ENCODE measurements at regions not wholly inside any gene's neighbourhood (a gene's known extent, or its start where the extent isn't known, plus 50 kb on each side); places are given as distances from the start of the nearest gene placed in this dataset.

DNA sequence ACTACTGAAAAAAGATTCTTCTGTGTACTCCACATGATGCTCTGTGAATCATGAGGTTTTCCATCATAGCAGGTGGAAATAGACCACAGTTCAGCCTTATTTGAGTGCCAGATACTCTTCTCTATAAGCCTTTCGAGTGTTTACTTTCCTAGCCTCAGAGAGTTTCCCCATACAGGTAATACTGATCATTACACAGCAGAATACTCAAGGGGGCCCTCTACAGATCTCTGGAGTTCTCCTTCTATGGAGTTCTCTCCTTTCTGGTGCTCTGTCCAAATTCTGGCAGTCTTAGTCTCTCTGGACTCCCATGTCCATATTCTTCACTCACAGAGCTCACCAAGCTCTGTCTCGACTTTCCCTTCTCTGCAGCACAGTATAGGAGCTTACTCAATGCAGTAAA lies 175.7 kb upstream of the CARD18 start:
- Mint-ChIP-seq H3K9me3 (no peaks in the 10 kb centered on the region), H3K27me3 (no peaks in the 10 kb centered on the region), H3K4me3 (no peak overlapping the region), H3K27ac (no peak overlapping the region), H3K4me1 (no peaks in the 10 kb centered on the region), H3K36me3 (no peaks in the 10 kb centered on the region)
- ATAC-seq = no peak

DNA sequence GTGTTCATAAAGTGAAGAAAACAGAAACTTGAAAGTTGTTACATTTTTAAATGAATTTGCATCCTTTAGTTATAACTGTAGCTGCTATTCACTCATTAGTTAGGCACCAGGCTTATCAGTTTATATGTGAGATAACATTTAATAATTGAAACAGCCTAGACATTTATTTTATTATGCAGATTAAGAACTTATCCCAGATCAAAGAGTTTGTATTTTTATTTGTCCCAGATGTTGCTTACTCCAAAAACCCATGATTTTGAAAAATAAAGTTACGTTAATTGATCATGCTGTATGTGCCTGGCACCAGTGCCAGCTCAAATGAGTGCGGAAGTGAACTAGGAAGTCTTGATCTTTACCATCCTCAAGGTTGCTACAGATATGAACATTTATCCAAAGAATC lies 172.7 kb upstream of the CARD18 start:
- no peak overlapping the region for H3K27ac Mint-ChIP-seq
- ATAC-seq = no peak
- no peak overlapping the region for H3K4me3 Mint-ChIP-seq
- no peaks in the 10 kb centered on the region for H3K9me3 Mint-ChIP-seq
- no peaks in the 10 kb centered on the region for H3K36me3 Mint-ChIP-seq
- H3K4me1 Mint-ChIP-seq = no peaks in the 10 kb centered on the region
- H3K27me3 Mint-ChIP-seq = no peaks in the 10 kb centered on the region

DNA sequence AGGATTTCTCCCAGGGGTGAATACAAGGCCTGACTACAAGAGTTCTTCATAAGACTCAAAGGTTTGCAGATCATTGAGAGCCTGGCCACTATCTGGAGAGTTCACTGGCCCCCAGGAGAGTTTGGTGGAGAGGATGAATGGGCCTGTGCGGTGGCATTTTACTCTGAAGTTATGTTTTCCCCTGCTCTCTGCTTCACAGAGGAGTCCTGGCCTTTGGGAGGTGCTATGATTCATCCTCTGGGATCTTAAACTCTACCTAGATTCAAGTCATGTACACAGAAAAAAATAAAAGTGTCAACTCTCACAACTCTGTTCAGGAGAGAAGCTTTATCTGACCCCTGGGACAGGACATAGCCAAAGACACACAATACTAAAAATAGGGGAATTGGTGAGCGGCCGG lies 159.1 kb upstream of the CARD18 start:
- Mint-ChIP-seq H3K4me1 (no peaks in the 10 kb centered on the region), H3K36me3 (no peaks in the 10 kb centered on the region), H3K27me3 (no peaks in the 10 kb centered on the region), H3K4me3 (no peak overlapping the region), H3K9me3 (peaks cover 2% of the 10 kb centered on the region), H3K27ac (no peak overlapping the region)
- ATAC-seq = no peak

DNA sequence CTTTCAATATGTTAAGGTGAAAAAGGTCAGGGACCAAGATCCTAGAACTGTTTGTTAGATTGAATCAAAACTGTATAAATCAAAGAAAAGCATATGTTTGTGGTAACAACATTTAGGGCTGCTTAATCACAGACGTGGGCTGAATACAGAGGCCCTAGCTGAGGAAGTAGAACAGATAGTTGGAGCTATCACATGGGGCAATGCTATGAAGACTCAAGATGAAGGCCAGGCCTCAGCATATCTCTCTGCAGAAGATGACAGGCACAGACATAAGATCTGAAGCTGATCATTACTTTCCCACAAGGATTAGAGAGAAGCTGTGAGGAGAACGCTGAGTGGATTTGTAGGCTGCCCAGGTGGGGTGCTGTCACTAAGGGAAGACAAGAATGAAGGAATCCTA lies 158.6 kb upstream of the CARD18 start:
- H3K4me3 Mint-ChIP-seq = no peak overlapping the region
- H3K9me3 Mint-ChIP-seq = peaks cover 2% of the 10 kb centered on the region
- no peaks in the 10 kb centered on the region for H3K4me1 Mint-ChIP-seq
- H3K27ac Mint-ChIP-seq = no peak overlapping the region
- no peaks in the 10 kb centered on the region for H3K36me3 Mint-ChIP-seq
- ATAC-seq = no peak
- H3K27me3 Mint-ChIP-seq = no peaks in the 10 kb centered on the region

DNA sequence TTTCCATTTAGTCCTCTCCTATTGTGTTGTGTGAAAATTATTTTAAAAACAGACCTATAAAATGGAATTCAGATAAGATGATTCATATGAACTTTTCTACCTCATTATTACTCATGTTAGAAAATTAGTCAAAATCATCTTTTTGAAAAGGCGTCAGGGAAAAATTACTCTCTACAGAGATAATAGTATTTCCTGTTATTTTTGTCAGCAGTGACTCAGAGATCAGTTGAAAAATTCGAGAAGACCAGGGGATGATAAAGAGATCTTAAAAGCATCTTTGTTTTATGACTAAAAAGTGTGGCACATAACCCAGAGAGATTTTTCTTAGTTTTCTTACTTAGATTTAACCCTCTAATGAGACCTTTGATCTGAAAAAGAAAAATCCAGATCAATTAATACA lies 157.9 kb upstream of the CARD18 start:
- H3K36me3 Mint-ChIP-seq = no peaks in the 10 kb centered on the region
- no peak for ATAC-seq
- H3K4me1 Mint-ChIP-seq = no peaks in the 10 kb centered on the region
- H3K9me3 Mint-ChIP-seq = peaks cover 2% of the 10 kb centered on the region
- H3K27me3 Mint-ChIP-seq = no peaks in the 10 kb centered on the region
- no peak overlapping the region for H3K4me3 Mint-ChIP-seq
- H3K27ac Mint-ChIP-seq = no peak overlapping the region

DNA sequence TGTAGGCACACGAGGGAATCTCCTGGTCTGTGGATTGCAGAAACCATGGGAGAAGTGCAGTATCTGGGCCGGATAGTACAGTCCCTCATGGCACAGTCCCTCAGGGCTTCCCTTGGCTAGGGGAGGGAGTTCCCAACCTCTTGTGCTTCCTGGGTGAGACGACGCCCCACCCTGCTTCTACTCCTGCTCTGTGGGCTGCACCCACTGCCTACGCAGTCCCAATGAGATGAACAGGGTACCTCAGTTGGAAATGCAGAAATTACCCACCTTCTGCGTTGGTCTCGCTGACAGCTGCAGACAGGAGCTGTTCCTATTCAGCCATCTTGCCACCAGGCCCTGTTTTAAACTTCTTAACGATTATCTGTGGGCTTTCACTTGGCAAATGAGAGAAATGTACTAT lies 157.2 kb upstream of the CARD18 start:
- Mint-ChIP-seq H3K9me3 (peaks cover 2% of the 10 kb centered on the region), H3K27ac (no peak overlapping the region), H3K4me3 (no peak overlapping the region), H3K36me3 (no peaks in the 10 kb centered on the region), H3K4me1 (no peaks in the 10 kb centered on the region), H3K27me3 (no peaks in the 10 kb centered on the region)
- ATAC-seq = no peak

DNA sequence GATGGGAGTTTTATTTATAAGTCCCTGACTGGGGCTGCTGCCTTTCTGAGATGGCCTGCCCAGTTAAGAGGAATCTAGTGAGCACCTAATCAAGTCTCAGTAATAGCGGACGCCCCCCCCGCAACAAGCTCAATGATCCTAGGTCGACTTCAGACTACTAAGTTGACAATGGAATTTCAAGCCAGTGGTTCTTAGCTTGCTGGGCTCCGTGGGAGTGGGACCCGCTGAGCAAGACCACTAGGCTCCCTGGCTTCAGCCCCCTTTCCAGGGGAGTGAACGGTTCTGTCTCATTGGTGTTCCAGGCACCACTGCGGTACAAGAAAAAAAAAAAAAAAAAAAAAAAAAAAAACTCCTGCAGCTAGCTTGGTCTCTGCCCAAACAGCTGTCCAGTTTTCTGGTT lies 156.8 kb upstream of the CARD18 start:
- H3K36me3 Mint-ChIP-seq = no peaks in the 10 kb centered on the region
- H3K27ac Mint-ChIP-seq = no peak overlapping the region
- ATAC-seq = no peak
- H3K4me3 Mint-ChIP-seq = no peak overlapping the region
- no peaks in the 10 kb centered on the region for H3K27me3 Mint-ChIP-seq
- no peaks in the 10 kb centered on the region for H3K4me1 Mint-ChIP-seq
- H3K9me3 Mint-ChIP-seq = peaks cover 2% of the 10 kb centered on the region

DNA sequence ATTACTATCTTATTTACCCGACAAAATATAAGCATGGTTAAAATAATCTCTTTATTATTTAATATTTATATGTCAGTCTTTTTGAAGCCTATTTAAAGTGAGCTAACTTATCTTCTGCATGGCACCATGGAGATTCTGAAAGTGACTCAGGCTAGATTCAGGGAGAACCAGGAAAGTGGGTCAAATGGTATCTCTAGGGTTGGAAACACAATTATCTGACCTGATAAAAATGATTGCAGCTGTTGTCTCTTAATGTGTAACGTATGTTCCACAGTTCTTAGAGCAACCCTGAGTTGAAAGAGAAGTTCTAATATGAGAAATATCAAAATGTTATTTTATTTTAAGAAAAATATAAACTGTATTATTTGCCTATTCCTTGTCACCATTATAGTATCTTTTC lies 143.1 kb upstream of the CARD18 start:
- no peaks in the 10 kb centered on the region for H3K36me3 Mint-ChIP-seq
- H3K9me3 Mint-ChIP-seq = peaks cover 3% of the 10 kb centered on the region
- no peak for ATAC-seq
- H3K4me1 Mint-ChIP-seq = no peaks in the 10 kb centered on the region
- H3K4me3 Mint-ChIP-seq = no peak overlapping the region
- peaks cover 10% of the 10 kb centered on the region for H3K27me3 Mint-ChIP-seq
- H3K27ac Mint-ChIP-seq = no peak overlapping the region

DNA sequence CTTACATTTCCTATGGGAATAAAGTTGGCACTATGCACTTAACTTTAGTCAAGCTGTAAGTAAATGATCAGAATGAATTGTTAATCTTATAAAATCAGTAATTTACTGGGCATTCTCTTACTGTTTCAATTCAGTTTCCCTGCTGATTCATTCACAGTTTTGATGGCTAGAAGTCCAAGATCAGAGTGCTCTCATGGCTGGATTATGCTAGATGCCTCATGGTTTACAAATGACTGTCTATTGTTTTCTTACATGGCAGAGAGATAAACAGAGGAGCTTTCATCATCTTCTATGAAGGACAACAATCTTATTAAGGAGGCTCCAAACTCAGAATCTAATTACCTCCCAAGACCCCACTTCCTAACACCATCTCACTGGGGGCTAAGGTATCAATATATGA lies 135.1 kb upstream of the CARD18 start:
- Mint-ChIP-seq H3K9me3 (peaks cover 3% of the 10 kb centered on the region), H3K4me1 (no peaks in the 10 kb centered on the region), H3K27me3 (no peaks in the 10 kb centered on the region), H3K36me3 (no peaks in the 10 kb centered on the region), H3K27ac (no peak overlapping the region), H3K4me3 (no peak overlapping the region)
- no peak for ATAC-seq

DNA sequence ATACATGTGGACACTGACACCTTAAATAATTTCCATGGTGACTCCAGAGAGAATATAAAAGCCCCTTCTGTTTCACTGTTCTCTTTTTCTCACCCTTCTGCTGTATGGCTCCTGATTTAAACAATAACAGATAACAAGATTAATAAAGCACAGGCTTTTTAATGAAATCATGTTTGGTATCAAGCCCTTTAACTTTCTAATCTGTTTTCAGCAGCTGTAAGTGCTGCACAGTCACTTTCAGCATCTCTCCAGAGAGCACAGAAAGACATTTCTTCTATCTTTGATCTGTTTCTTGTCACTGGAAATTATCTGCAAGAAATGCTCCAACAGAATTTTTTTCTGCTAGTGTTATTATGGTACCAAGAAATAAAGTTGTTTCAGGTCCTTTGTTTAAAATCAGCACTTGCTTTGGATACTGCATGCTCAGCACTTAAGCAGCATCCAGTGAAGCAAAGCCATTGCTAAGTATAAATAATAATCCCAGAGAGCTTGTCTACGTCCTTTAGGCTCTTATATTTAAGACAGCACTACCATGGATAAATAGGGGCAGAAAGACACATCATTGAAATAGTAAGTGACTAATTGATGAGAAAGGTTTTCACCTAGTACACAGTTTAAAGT lies 134.2 kb upstream of the CARD18 start:
- Mint-ChIP-seq H3K4me3 (no peak overlapping the region), H3K36me3 (no peaks in the 10 kb centered on the region), H3K27ac (no peak overlapping the region), H3K9me3 (peaks cover 3% of the 10 kb centered on the region), H3K4me1 (no peaks in the 10 kb centered on the region), H3K27me3 (no peaks in the 10 kb centered on the region)
- no peak for ATAC-seq

DNA sequence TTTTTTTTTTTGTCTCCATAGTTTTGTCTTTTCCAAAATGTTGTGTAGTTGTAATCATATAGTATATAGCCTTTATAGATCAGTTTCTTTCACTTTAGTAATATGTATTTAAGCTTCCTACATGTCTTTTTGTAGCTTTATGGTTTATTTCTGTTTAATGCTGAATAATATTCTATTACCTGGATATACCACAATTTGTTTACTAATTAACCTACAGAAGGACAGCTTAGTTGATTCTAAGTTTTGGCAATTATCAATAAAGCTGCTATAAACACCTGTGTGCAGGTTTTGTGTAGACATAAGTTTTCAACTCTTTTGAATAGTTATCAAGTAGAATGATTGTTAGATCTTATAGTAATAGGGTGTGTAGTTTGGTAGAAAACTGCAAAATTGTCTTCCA lies 130.3 kb upstream of the CARD18 start:
- no peaks in the 10 kb centered on the region for H3K27me3 Mint-ChIP-seq
- H3K9me3 Mint-ChIP-seq = peaks cover 3% of the 10 kb centered on the region
- no peak overlapping the region for H3K27ac Mint-ChIP-seq
- ATAC-seq = no peak
- no peaks in the 10 kb centered on the region for H3K36me3 Mint-ChIP-seq
- no peak overlapping the region for H3K4me3 Mint-ChIP-seq
- no peaks in the 10 kb centered on the region for H3K4me1 Mint-ChIP-seq

DNA sequence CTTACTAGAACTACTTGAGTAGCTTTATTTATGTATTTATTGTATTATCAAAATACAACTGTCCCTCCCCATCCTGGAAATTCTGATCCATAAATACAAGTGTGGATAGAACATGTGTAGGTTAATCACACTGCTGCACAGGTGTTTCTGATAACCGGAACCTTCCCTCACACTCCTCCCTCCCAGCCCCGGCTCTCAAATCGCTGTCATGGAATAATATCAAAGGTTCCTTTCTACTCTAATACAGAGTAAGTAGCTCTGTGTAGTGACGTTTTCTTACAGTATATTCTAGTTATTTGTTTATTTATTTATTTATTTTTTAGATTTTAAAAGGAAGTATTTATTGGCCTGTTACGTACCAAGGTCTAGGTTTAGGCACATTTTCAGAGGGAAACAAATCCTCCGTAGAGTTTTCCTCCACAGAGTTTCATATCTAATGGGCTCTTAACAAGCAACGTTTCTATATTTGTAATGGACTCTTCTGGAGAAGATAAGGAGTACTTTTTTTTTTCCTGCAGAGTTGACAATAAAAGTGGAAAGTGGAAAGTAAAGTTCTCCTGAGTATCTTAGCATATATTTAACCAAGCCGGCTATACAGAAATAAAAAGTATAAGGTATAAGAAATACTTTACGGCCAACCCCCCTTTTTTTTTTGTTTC lies 129.0 kb upstream of the CARD18 start:
- Mint-ChIP-seq H3K9me3 (peaks cover 3% of the 10 kb centered on the region), H3K27ac (no peak overlapping the region), H3K36me3 (no peaks in the 10 kb centered on the region), H3K27me3 (no peaks in the 10 kb centered on the region), H3K4me1 (no peaks in the 10 kb centered on the region), H3K4me3 (no peak overlapping the region)
- ATAC-seq = no peak

DNA sequence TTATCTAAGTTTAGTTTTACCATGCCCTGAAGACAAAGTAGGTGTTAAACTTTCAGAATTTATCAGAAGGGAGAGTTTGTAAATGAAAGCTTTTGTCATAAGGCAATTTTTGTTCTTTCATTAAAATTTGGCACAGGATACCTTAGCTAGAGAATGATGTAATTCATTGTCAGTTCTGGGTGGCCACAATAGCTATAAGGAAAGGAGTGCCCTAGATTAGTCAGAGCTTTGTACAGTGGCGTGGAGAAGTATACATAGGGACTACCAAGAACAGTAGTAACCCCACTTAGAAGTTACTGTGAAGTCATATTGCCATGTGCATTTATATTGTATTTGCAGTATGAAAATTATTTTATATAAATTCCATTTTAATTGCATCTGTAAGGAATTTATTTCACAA lies 126.3 kb upstream of the CARD18 start:
- H3K9me3 Mint-ChIP-seq = no peaks in the 10 kb centered on the region
- H3K27me3 Mint-ChIP-seq = peaks cover 9% of the 10 kb centered on the region
- ATAC-seq = no peak
- no peak overlapping the region for H3K4me3 Mint-ChIP-seq
- no peaks in the 10 kb centered on the region for H3K36me3 Mint-ChIP-seq
- no peaks in the 10 kb centered on the region for H3K4me1 Mint-ChIP-seq
- H3K27ac Mint-ChIP-seq = no peak overlapping the region

DNA sequence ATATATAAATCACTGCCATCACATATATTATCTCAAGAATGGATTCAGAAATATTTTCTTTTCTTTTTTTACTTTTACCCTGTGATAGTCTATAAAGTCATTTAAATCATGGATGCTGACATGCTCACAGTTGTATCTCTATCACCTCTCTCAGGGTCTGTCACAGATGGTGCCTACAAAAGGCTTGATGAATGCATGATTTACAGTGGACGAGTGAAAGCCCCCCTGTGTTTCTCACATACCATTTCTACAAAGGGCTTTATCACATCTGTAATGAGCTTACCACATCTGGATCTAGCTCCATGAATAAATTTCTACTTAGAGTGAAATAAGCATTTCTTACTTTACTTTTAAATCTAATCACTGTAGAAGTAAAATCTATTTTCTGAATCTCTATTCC lies 121.4 kb upstream of the CARD18 start:
- Mint-ChIP-seq H3K4me3 (no peak overlapping the region), H3K9me3 (no peaks in the 10 kb centered on the region), H3K27me3 (peaks cover 9% of the 10 kb centered on the region), H3K27ac (no peak overlapping the region), H3K36me3 (no peaks in the 10 kb centered on the region), H3K4me1 (no peaks in the 10 kb centered on the region)
- ATAC-seq = no peak

DNA sequence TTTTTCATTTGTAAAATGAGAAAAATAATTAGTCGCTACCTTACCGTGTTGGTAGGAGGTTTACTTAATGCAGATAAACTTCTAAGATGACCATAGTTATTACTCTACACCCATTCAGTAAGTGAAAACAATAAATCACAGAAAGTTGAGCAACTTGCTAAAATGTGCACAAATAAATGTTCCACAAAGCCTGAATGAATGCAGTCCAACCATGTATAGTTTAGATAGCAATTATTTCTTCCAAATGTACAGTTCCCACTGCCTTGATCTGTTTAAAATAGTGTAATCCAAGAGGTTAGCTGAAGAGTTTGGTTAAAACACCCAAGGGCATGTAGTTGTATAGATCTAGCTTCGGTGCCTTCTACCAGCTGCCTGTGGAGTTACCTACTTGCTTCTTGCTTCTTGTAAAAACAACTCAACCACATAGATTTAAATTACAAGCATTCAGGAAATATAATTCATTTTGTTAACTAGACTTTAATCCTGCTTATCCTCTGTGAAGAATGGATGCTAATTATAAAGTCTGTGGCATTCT lies 106.3 kb upstream of the CARD18 start:
- no peaks in the 10 kb centered on the region for H3K36me3 Mint-ChIP-seq
- no peak for ATAC-seq
- H3K4me3 Mint-ChIP-seq = no peak overlapping the region
- H3K4me1 Mint-ChIP-seq = no peaks in the 10 kb centered on the region
- no peaks in the 10 kb centered on the region for H3K27me3 Mint-ChIP-seq
- no peaks in the 10 kb centered on the region for H3K9me3 Mint-ChIP-seq
- H3K27ac Mint-ChIP-seq = no peak overlapping the region

DNA sequence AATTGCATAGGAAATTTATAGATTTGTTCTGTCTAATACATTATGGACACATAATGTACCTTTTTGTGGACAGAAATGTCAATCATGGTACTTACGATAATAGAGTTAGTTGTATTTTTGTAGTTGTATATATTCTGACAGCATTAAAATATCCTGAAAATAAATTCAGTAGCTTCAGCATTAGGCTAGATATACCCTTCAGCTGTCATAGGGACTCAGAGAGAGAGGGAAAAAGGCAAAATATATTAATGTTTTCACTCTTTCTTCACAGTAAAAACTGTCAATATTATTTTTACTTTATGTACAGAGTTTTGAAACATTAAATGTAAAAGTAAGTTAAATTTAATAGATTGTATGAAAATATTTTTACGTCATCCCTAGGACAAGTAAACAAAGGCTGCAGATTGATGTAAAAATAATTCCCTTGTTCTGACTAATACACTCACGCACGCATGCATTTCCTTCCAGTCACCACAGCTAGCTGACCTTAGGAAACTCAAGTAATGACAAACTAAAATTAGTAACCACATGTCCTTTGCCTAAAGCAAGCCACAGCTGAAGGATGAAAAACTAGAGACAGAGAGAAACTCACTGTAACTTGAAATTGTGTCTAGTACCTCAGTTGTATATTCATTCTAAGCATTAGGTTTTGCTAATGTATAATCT lies 104.7 kb upstream of the CARD18 start:
- Mint-ChIP-seq H3K36me3 (no peaks in the 10 kb centered on the region), H3K4me1 (no peaks in the 10 kb centered on the region), H3K27me3 (no peaks in the 10 kb centered on the region), H3K27ac (no peak overlapping the region), H3K4me3 (no peak overlapping the region), H3K9me3 (no peaks in the 10 kb centered on the region)
- no peak for ATAC-seq

Measured in stimulated activated memory B cell treated with anti-CD40 and anti-IgM and Interleukin-4, amounts not matched to agents 10 μg/mL and 1 μg/mL and 100 μg/mL, for 72 hours (primary cell).